ENCODE measurements at regions not wholly inside any gene's neighbourhood (a gene's known extent, or its start where the extent isn't known, plus 50 kb on each side); places are given as distances from the start of the nearest gene placed in this dataset.

DNA sequence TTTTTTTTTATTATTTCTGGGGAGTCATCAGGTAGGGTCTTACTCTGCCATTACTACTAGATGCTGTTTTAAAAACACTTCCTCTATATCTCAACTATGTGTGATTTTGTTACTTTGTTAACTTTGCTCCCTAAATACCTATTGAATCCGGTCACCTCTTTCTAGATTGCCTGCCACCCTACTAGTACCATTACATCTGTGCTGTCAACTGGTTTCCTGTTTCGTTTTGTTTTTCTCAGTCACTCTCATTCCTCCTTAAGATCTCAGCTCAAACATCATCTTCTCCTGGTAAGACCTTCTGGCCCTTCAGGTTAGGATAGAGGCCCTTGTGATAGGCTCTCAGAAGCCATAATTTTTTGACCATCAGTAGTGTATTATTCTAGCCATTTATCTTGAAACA lies 324.2 kb upstream of the ATP10B start:
- TF ChIP-seq POLR2AphosphoS5 (IDR thresholded peaks at IDR 0.05) (no peak), POLR2A (IDR thresholded peaks at IDR 0.05) (no peak)
- TF ChIP-seq, protein P1, sequence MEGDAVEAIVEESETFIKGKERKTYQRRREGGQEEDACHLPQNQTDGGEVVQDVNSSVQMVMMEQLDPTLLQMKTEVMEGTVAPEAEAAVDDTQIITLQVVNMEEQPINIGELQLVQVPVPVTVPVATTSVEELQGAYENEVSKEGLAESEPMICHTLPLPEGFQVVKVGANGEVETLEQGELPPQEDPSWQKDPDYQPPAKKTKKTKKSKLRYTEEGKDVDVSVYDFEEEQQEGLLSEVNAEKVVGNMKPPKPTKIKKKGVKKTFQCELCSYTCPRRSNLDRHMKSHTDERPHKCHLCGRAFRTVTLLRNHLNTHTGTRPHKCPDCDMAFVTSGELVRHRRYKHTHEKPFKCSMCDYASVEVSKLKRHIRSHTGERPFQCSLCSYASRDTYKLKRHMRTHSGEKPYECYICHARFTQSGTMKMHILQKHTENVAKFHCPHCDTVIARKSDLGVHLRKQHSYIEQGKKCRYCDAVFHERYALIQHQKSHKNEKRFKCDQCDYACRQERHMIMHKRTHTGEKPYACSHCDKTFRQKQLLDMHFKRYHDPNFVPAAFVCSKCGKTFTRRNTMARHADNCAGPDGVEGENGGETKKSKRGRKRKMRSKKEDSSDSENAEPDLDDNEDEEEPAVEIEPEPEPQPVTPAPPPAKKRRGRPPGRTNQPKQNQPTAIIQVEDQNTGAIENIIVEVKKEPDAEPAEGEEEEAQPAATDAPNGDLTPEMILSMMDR (IDR thresholded peaks at IDR 0.05) = no peak

Measured in upper lobe of left lung (tissue), 4 donors.